ENCODE measurements at regions not wholly inside any gene's neighbourhood (a gene's known extent, or its start where the extent isn't known, plus 50 kb on each side); places are given as distances from the start of the nearest gene placed in this dataset.

- TF ChIP-seq SIN3A (IDR thresholded peaks at IDR 0.05; ENCODE audit: borderline replicate concordance, insufficient read depth, low read length) (no peak), POLR2AphosphoS5 (IDR thresholded peaks at IDR 0.05; ENCODE audit: low read depth, low read length) (no peak)
- TF ChIP-seq, protein P1, sequence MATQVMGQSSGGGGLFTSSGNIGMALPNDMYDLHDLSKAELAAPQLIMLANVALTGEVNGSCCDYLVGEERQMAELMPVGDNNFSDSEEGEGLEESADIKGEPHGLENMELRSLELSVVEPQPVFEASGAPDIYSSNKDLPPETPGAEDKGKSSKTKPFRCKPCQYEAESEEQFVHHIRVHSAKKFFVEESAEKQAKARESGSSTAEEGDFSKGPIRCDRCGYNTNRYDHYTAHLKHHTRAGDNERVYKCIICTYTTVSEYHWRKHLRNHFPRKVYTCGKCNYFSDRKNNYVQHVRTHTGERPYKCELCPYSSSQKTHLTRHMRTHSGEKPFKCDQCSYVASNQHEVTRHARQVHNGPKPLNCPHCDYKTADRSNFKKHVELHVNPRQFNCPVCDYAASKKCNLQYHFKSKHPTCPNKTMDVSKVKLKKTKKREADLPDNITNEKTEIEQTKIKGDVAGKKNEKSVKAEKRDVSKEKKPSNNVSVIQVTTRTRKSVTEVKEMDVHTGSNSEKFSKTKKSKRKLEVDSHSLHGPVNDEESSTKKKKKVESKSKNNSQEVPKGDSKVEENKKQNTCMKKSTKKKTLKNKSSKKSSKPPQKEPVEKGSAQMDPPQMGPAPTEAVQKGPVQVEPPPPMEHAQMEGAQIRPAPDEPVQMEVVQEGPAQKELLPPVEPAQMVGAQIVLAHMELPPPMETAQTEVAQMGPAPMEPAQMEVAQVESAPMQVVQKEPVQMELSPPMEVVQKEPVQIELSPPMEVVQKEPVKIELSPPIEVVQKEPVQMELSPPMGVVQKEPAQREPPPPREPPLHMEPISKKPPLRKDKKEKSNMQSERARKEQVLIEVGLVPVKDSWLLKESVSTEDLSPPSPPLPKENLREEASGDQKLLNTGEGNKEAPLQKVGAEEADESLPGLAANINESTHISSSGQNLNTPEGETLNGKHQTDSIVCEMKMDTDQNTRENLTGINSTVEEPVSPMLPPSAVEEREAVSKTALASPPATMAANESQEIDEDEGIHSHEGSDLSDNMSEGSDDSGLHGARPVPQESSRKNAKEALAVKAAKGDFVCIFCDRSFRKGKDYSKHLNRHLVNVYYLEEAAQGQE (IDR thresholded peaks at IDR 0.05; ENCODE audit: insufficient read depth in 1 of 2, low read depth in 2 of 2, low read length in 2 of 2): no peak
These were observed 246.1 kb upstream of the ST6GAL2 start for GRCh38 chr2:107132070-107132469.
